HG03558 (cell line): ENCODE measurements at regions not wholly inside any gene's neighbourhood (a gene's known extent, or its start where the extent isn't known, plus 50 kb on each side); places are given as distances from the start of the nearest gene placed in this dataset.
A peak's percentile ranks its signal among the peaks of the same experiment; 100 is the strongest.

ENCODE experiments used
- ATAC-seq: cut with Tn5 transposase; IDR thresholded peaks from one replicate; pipeline ENCODE4 v1.9.1; 2021; ENCODE audit warnings: moderate number of reproducible peaks; ENCODE audit not compliant: unreplicated experiment; ENCODE audit errors: extremely low read depth

- no peak for ATAC-seq
Measured at GRCh38 chr6:100269189-100269588, 195.5 kb downstream of the SIM1 start.

- no peak for ATAC-seq
Measured at GRCh38 chr6:100268326-100268725, 196.4 kb downstream of the SIM1 start.

- no peak for ATAC-seq
Measured at GRCh38 chr6:100267721-100268123, 197.0 kb downstream of the SIM1 start.

- no peak for ATAC-seq
Measured at GRCh38 chr6:100266494-100267401, 198.0 kb downstream of the SIM1 start.

- ATAC-seq = no peak
Measured at GRCh38 chr6:100262086-100262485, 202.6 kb downstream of the SIM1 start.

- ATAC-seq = no peak
Measured at GRCh38 chr6:100261486-100261885, 203.2 kb downstream of the SIM1 start.

- ATAC-seq = no peak
Measured at GRCh38 chr6:100260584-100260983, 204.1 kb downstream of the SIM1 start.

GRCh38 chr6:100259865-100260264, 204.9 kb downstream of the SIM1 start:
- ATAC-seq = no peak

- ATAC-seq = no peak
Measured at GRCh38 chr6:100258752-100259151, 206.0 kb downstream of the SIM1 start.

GRCh38 chr6:100257793-100258395, 206.8 kb downstream of the SIM1 start:
- peak; percentile 72 for ATAC-seq

GRCh38 chr6:100255701-100256100, 209.0 kb downstream of the SIM1 start:
- ATAC-seq = no peak

GRCh38 chr6:100247123-100247522, 217.6 kb downstream of the SIM1 start:
- no peak for ATAC-seq

GRCh38 chr6:100246206-100246605, 218.5 kb downstream of the SIM1 start:
- no peak for ATAC-seq

GRCh38 chr6:100240798-100241197, 223.9 kb downstream of the SIM1 start:
- no peak for ATAC-seq

- ATAC-seq = no peak
Measured at GRCh38 chr6:100237821-100238220, 226.9 kb downstream of the SIM1 start.

- ATAC-seq = no peak
Measured at GRCh38 chr6:100236389-100236788, 228.3 kb downstream of the SIM1 start.

- ATAC-seq = no peak
Measured at GRCh38 chr6:100235631-100236030, 229.1 kb downstream of the SIM1 start.

GRCh38 chr6:100234625-100235024, 230.1 kb downstream of the SIM1 start:
- no peak for ATAC-seq

- no peak for ATAC-seq
Measured at GRCh38 chr6:100232781-100233573, 231.7 kb downstream of the SIM1 start.

GRCh38 chr6:100230953-100231316, 233.8 kb downstream of the SIM1 start:
- ATAC-seq = no peak
